ENCODE measurements at regions not wholly inside any gene's neighbourhood (a gene's known extent, or its start where the extent isn't known, plus 50 kb on each side); places are given as distances from the start of the nearest gene placed in this dataset.

DNA sequence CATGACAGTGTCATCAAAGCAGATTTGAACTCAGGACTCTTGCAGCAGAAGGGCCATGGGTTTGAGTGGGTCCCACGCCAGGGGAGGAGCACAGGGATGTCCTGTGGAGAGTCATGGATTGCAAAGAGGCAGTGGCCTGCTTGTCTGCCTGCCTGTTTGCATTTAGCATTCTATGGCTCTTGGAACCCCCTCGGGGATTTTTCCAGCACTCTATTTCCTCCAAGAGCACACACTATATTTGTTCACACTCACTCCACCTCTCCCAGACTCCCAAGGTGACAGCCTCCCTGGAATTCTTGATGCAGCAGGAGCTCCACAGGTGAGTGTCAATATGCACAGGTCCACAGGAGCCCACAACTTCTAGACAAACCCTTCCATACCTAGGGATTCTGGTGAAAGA, 73.1 kb upstream of the LRRN2 start:
- Histone ChIP-seq H3K4ac (ENCODE audit: low read depth, low read length) (no peak overlapping the region), H2BK20ac (ENCODE audit: low read depth, low read length) (no peak overlapping the region), H2BK5ac (ENCODE audit: low read depth, low read length, poor library complexity, severe bottlenecking) (no peak overlapping the region), H2AK9ac (replicated peaks; ENCODE audit: low read depth, low read length, poor library complexity) (no peak overlapping the region), H3K9ac (ENCODE audit: low read depth, low read length) (no peak overlapping the region), H3K4me2 (ENCODE audit: low read depth, low read length) (no peak overlapping the region), H4K20me1 (ENCODE audit: insufficient read depth, low read length) (no peaks in the 10 kb centered on the region), H3K36me3 (ENCODE audit: control insufficient read depth, insufficient read depth, low read length) (no peaks in the 10 kb centered on the region), H2AK5ac (ENCODE audit: low read depth, low read length) (no peak overlapping the region), H2AFZ (replicated peaks; ENCODE audit: low read length, poor library complexity) (no peak overlapping the region), H3K79me1 (ENCODE audit: low read depth in 1 of 2, low read length in 2 of 2) (no peaks in the 10 kb centered on the region), H3K23ac (ENCODE audit: low read depth, low read length) (no peak overlapping the region), H2BK15ac (ENCODE audit: low read depth, low read length) (no peak overlapping the region), H3K4me1 (ENCODE audit: control insufficient read depth, insufficient read depth, low read length) (no peaks in the 10 kb centered on the region), H3K9me1 (ENCODE audit: insufficient read depth, low read length) (no peaks in the 10 kb centered on the region), H3K27ac (ENCODE audit: insufficient read depth, low read length) (no peak overlapping the region), H3K27me3 (ENCODE audit: control insufficient read depth, insufficient read depth, low read length) (no peaks in the 10 kb centered on the region), H4K5ac (ENCODE audit: low read depth, low read length) (no peak overlapping the region), H2BK120ac (ENCODE audit: low read depth, low read length) (no peak overlapping the region), H4K8ac (ENCODE audit: low read depth in 2 of 2, low read length in 2 of 2) (no peak overlapping the region), H3K56ac (ENCODE audit: extremely low read depth, insufficient read depth, low read length) (no peak overlapping the region), H3K9me3 (ENCODE audit: control insufficient read depth, insufficient read depth, low read length) (no peaks in the 10 kb centered on the region), H3K4me3 (ENCODE audit: insufficient read depth, low read depth, low read length) (no peak overlapping the region), H4K91ac (ENCODE audit: insufficient read depth, low read depth, low read length) (no peak overlapping the region), H3K14ac (replicated peaks; ENCODE audit: low read depth, low read length) (no peak overlapping the region), H3K18ac (ENCODE audit: low read depth, low read length) (no peak overlapping the region)
- ChIA-PET POLR2A (ENCODE audit: unreplicated experiment) (no interaction called here), CTCF (no interaction called here)
- in situ Hi-C loops (cut with MboI; ENCODE audit: low sequenced_read_pairs) = no loop called here
- dilution Hi-C loops (cut with HindIII; ENCODE audit: low sequenced_read_pairs, unreplicated experiment) = no loop called here
- ATAC-seq (ENCODE audit: low read depth) (no peak), DNase-seq (no peak)
- intact Hi-C loops (cut with micrococcal nuclease) = no loop called here
- TF ChIP-seq SMC3 (IDR thresholded peaks at IDR 0.05; ENCODE audit: low read depth, low read length) = no peak
- TF ChIP-seq NFE2L2 (IDR thresholded peaks at IDR 0.05; ENCODE audit: low read depth, low read length) = no peak
- no peak for TF ChIP-seq MXI1 (IDR thresholded peaks at IDR 0.05; ENCODE audit: borderline replicate concordance, low read depth, low read length)
- TF ChIP-seq, protein P1, sequence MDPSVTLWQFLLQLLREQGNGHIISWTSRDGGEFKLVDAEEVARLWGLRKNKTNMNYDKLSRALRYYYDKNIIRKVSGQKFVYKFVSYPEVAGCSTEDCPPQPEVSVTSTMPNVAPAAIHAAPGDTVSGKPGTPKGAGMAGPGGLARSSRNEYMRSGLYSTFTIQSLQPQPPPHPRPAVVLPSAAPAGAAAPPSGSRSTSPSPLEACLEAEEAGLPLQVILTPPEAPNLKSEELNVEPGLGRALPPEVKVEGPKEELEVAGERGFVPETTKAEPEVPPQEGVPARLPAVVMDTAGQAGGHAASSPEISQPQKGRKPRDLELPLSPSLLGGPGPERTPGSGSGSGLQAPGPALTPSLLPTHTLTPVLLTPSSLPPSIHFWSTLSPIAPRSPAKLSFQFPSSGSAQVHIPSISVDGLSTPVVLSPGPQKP (IDR thresholded peaks at IDR 0.05; ENCODE audit: borderline replicate concordance, low read depth, low read length) = no peak
- TF ChIP-seq FOS (IDR thresholded peaks at IDR 0.05; ENCODE audit: low read depth, low read length) = no peak
- no peak for TF ChIP-seq RAD21 (IDR thresholded peaks at IDR 0.05; ENCODE audit: low read length)
- TF ChIP-seq MAZ (IDR thresholded peaks at IDR 0.05; ENCODE audit: borderline replicate concordance, low read depth, low read length) = no peak
- TF ChIP-seq BHLHE40 (IDR thresholded peaks at IDR 0.05; ENCODE audit: low read depth, low read length) = no peak
- TF ChIP-seq POLR2A (IDR thresholded peaks at IDR 0.05; ENCODE audit: low read depth, low read length) = no peak
- no peak for TF ChIP-seq CEBPB (IDR thresholded peaks at IDR 0.05; ENCODE audit: low read depth, low read length)
- no peak for TF ChIP-seq CHD1 (IDR thresholded peaks at IDR 0.05; ENCODE audit: low read depth, low read length)
- TF ChIP-seq MAFK (IDR thresholded peaks at IDR 0.05; ENCODE audit: low read depth, low read length) = no peak
- no peak for TF ChIP-seq RCOR1 (IDR thresholded peaks at IDR 0.05; ENCODE audit: insufficient replicate concordance, low read length)
- TF ChIP-seq, protein P2, sequence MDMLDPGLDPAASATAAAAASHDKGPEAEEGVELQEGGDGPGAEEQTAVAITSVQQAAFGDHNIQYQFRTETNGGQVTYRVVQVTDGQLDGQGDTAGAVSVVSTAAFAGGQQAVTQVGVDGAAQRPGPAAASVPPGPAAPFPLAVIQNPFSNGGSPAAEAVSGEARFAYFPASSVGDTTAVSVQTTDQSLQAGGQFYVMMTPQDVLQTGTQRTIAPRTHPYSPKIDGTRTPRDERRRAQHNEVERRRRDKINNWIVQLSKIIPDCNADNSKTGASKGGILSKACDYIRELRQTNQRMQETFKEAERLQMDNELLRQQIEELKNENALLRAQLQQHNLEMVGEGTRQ (IDR thresholded peaks at IDR 0.05; ENCODE audit: low read depth, low read length) = no peak
- TF ChIP-seq RFX5 (IDR thresholded peaks at IDR 0.05; ENCODE audit: low read depth, low read length) = no peak
- TF ChIP-seq, protein P3, sequence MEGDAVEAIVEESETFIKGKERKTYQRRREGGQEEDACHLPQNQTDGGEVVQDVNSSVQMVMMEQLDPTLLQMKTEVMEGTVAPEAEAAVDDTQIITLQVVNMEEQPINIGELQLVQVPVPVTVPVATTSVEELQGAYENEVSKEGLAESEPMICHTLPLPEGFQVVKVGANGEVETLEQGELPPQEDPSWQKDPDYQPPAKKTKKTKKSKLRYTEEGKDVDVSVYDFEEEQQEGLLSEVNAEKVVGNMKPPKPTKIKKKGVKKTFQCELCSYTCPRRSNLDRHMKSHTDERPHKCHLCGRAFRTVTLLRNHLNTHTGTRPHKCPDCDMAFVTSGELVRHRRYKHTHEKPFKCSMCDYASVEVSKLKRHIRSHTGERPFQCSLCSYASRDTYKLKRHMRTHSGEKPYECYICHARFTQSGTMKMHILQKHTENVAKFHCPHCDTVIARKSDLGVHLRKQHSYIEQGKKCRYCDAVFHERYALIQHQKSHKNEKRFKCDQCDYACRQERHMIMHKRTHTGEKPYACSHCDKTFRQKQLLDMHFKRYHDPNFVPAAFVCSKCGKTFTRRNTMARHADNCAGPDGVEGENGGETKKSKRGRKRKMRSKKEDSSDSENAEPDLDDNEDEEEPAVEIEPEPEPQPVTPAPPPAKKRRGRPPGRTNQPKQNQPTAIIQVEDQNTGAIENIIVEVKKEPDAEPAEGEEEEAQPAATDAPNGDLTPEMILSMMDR (conservative IDR thresholded peaks at IDR 0.05; ENCODE audit: low read depth, low read length) = no peak
- whole genome bisulfite sequencing, 2 experiments (ENCODE audit: extremely low coverage in 2 of 2, insufficient read length in 1 of 2) = 0% methylated on average over 1 of the region's 2 CpGs; no CpG with 5 or more reads in 1 of the 2 experiments
- no TSS peak for BruUV-seq (replicated peaks)

Measured in IMR-90 (cell line).